Esophagus squamous epithelium (tissue), 5 donors: ENCODE measurements at regions not wholly inside any gene's neighbourhood (a gene's known extent, or its start where the extent isn't known, plus 50 kb on each side); places are given as distances from the start of the nearest gene placed in this dataset.

Experiments used
- DNase-seq: peaks from one replicate; lab custom pipeline; 2025; lab: John Stamatoyannopoulos, UW
- H3K27ac ChIP-seq, 4 donors: fragments of 200-600 bp; sonication (generic); one replicate each; pipeline ENCODE4 v1.5.1; 2016 to 2019; ENCODE audit warnings: mild to moderate bottlenecking in 1 of 4
- H3K27me3 ChIP-seq, 4 donors: fragments of 200-600 bp; sonication (generic); 1 replicate in 3 of 4; 2 replicates in 1 of 4; pipeline versions ENCODE4 v1.5.1 to v1.6.0; 2017 to 2021; ENCODE audit warnings: antibody characterized with exemption in 1 of 4
- H3K36me3 ChIP-seq, 3 donors: fragments of 200-600 bp; sonication (generic); one replicate each; pipeline ENCODE4 v1.5.1; 2016 to 2019
- H3K4me1 ChIP-seq, 3 donors: fragments of 200-600 bp; sonication (generic); one replicate each; pipeline ENCODE4 v1.5.1; 2017 to 2019
- H3K4me3 ChIP-seq, 4 donors: fragments of 200-600 bp; sonication (generic); 1 replicate in 3 of 4; 2 replicates in 1 of 4; pipeline ENCODE4 v1.5.1; 2016 to 2019; ENCODE audit warnings: mild to moderate bottlenecking in 2 of 4, moderate library complexity in 1 of 4
- H3K9me3 ChIP-seq, 3 donors: fragments of 200-600 bp; sonication (generic); one replicate each; pipeline ENCODE4 v1.5.1; 2016 to 2019
- POLR2A ChIP-seq, 4 donors: fragments of 450-650 bp; IDR thresholded peaks; one replicate each; pipeline ENCODE4 v1.6.1; 2017; ENCODE audit warnings: antibody characterized with exemption in 4 of 4, mild to moderate bottlenecking in 4 of 4, moderate library complexity in 3 of 4
- WGBS, 2 donors: methylation state at CpG; one replicate each; pipeline ENCODE4 v1.1.5; 2018; 5-methylcytosine and 5-hydroxymethylcytosine counted together
- intact Hi-C: fragments of 100-400 bp; cut with DNase I; formaldehyde crosslinking; loops from one replicate; pipeline ENCODE4 v1.15.0; 2022
- TF ChIP-seq, protein P1 (sequence below), 6 experiments: fragments of 450-650 bp in 4 of 6; fragments of 200-600 bp in 2 of 6; sonication (generic) in 2 of 6; IDR thresholded peaks; one replicate each; pipeline ENCODE4 v1.5.1; 2016 to 2019; ENCODE audit warnings: antibody characterized with exemption in 6 of 6, mild to moderate bottlenecking in 4 of 6, moderate library complexity in 4 of 6
- donor health status: DM: yes; HTN: yes; CAD: no.

DNA sequence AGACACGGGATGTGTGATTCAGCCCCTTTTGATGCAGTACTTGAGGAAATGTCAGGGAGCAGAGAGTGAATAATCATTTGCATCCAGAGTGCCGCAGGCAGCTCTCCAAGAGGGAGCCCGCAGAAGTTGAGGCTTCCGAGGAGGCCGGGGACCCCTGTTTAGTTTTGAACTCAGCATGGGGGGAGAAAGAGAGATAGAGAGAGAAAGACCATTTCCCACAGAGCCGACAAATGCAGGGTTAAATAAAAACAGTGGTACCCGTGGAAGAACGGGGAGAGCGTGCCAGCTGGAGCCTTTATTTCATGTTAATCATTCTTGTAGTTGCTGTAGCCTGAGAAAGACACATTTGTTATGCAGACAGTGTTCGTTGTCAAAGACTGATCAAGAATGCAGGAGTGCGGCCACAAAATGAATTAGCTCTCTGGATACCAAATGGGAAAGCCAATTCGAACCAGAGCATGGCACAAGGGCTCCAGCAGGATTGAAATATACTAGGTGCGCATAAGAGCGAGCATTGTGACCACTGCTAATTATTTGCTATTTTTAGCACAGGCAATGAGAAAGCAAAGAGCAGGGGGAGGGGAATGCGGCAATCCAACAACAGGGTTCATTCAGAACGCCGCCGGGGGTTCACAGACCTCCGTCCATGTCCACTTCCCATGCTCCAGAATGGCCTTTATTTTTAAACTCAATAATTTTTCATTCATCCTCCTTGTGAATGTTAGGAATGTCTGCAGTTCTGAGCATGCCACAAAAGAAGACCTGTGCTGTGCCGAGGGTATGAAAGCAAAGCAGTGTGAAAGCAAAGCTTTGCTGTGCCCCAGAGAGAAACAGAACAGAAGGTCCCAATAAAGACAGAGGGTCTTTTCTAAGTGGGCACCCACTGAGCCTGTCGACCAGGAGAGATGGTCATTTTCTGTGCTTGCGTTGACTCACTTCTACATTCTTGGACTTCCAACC is 243.9 kb upstream of the VCX3A start:
- no peak overlapping the region for H3K4me3 ChIP-seq
- TF ChIP-seq, protein P1, sequence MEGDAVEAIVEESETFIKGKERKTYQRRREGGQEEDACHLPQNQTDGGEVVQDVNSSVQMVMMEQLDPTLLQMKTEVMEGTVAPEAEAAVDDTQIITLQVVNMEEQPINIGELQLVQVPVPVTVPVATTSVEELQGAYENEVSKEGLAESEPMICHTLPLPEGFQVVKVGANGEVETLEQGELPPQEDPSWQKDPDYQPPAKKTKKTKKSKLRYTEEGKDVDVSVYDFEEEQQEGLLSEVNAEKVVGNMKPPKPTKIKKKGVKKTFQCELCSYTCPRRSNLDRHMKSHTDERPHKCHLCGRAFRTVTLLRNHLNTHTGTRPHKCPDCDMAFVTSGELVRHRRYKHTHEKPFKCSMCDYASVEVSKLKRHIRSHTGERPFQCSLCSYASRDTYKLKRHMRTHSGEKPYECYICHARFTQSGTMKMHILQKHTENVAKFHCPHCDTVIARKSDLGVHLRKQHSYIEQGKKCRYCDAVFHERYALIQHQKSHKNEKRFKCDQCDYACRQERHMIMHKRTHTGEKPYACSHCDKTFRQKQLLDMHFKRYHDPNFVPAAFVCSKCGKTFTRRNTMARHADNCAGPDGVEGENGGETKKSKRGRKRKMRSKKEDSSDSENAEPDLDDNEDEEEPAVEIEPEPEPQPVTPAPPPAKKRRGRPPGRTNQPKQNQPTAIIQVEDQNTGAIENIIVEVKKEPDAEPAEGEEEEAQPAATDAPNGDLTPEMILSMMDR (IDR thresholded peaks at IDR 0.05), result no peak
- no peak for TF ChIP-seq POLR2A (IDR thresholded peaks at IDR 0.05)
- 28 to 39% methylated on average over 15 to 21 of the region's 22 CpGs for WGBS, 2 donors
- no peaks in the 10 kb centered on the region for H3K36me3 ChIP-seq
- no peaks in the 10 kb centered on the region for H3K9me3 ChIP-seq
- intact Hi-C loops, result no loop called here
- DNase-seq, result no peak
- no peaks in the 10 kb centered on the region for H3K27me3 ChIP-seq
- no peak overlapping the region for H3K27ac ChIP-seq
- no peaks in the 10 kb centered on the region for H3K4me1 ChIP-seq

DNA sequence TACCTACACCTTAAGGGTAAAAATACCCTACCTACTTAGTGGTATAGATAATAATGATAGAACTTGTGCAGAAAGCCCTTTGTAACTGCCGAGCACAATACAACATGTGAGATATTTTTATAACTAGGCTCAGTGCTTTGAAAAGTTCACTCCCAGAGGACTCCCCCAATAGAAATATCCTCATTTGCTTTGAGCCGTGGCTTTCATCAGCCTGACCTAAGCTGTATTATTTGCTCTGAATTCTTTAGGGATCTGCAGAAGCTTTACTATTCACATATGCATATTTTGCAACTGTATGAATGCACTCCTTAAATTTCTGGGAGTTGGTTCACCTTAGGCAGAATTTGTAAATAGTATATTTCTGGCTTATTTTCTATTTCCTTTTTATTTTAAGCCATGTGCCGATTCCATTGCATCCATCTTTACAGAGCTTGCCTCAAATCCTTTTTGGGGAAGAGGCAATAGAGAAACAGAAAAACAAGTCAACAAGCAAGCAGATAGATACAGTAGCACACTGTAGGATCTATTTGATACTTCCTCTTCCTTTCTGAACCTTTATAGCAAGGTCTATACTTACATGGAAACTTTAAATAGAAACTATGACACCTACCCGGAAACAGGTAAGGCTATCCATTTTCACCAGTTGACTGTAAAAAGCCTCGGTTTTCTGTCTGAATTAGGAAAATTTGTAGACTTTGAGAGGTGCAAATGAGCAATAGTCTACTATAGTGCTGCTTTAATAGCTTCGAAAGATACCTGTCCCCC is 242.5 kb upstream of the VCX3A start:
- no peak for TF ChIP-seq POLR2A (IDR thresholded peaks at IDR 0.05)
- TF ChIP-seq, protein P1 (IDR thresholded peaks at IDR 0.05), result no peak
- intact Hi-C loops, result no loop called here

DNA sequence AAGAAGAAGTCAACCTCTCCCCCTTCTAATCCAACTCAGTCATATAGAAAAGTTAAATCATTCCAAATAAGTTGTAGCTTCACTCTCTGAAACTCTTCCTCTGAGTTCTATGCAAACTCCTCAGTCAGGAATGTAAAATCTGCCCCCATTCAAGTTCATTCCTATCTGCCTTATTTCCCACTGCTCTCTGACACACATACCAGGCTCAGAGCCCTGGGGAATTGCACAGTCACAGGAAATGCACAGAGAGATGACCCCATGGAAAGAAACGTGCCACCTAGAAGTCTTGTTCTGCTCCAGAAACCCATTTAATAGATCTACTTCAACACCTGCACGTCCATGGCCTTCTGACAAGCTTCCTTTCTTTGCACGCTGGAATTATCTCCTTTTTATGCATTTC is 236.0 kb upstream of the VCX3A start:
- no peaks in the 10 kb centered on the region for H3K9me3 ChIP-seq
- H3K27me3 ChIP-seq, result no peaks in the 10 kb centered on the region
- H3K36me3 ChIP-seq, result no peaks in the 10 kb centered on the region
- no peak for DNase-seq
- no peaks in the 10 kb centered on the region for H3K4me1 ChIP-seq
- 75 to 86% methylated on average over 2 to 3 of the region's 3 CpGs for WGBS, 2 donors
- H3K27ac ChIP-seq, result no peak overlapping the region
- H3K4me3 ChIP-seq, result no peak overlapping the region
- no peak for TF ChIP-seq POLR2A (IDR thresholded peaks at IDR 0.05)
- TF ChIP-seq, protein P1 (IDR thresholded peaks at IDR 0.05), result no peak
- intact Hi-C loops, result no loop called here

More for the DNA sequence above, 242.5 kb upstream of the VCX3A start:
- Histone ChIP-seq H3K27me3 (no peaks in the 10 kb centered on the region), H3K27ac (no peak overlapping the region), H3K4me1 (no peaks in the 10 kb centered on the region), H3K4me3 (no peak overlapping the region), H3K36me3 (no peaks in the 10 kb centered on the region), H3K9me3 (no peaks in the 10 kb centered on the region)
- DNase-seq, result no peak
- 62 to 78% methylated on average over 6 of the region's 6 CpGs for WGBS, 2 donors

DNA sequence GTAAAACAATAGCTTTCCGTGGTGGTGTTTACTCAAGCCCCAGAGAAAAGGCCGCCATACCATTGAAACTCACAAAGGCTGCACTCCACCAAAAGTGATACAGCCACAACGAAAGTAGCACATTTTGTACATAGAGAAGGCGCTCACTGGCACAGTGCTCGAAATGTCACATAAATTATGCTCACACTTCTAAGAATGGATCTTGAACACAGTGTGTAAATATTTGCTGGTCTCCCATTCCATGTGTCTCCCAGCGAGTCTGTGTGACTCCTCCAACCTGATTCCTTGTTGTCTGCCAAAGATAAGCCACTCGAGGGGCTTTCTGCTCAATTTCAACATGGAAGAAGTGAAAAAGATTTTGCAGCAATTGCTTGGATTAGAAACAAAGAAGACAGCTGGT is 234.0 kb upstream of the VCX3A start:
- TF ChIP-seq, protein P1 (IDR thresholded peaks at IDR 0.05), result no peak
- TF ChIP-seq POLR2A (IDR thresholded peaks at IDR 0.05), result no peak
- H3K4me3 ChIP-seq, result no peak overlapping the region
- H3K9me3 ChIP-seq, result no peaks in the 10 kb centered on the region
- no peaks in the 10 kb centered on the region for H3K36me3 ChIP-seq
- intact Hi-C loops, result no loop called here
- no peak overlapping the region for H3K27ac ChIP-seq
- 76 to 77% methylated on average over 5 to 7 of the region's 7 CpGs for whole genome bisulfite sequencing, 2 donors
- DNase-seq, result no peak
- H3K27me3 ChIP-seq, result no peaks in the 10 kb centered on the region
- no peaks in the 10 kb centered on the region for H3K4me1 ChIP-seq

DNA sequence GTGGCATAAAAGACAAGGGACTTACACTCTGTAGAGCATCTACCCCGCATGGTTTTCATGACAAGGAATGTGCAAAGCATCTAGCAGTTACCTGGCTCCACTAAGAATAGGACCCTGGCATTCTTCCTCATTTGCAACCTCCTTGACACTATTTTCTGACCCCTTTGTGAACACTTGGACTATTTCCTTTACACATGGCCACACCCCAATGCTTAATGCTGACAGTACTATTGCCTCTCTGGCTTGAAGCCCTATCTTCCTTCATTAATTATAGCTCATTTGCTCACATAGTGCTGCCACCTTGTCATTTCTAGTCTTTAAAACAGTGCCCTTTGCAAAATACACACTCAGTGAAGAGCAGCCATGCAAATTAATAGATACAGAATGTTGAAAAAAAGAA is 226.3 kb upstream of the VCX3A start:
- intact Hi-C loops, result no loop called here
- WGBS, 2 donors, result 94% methylated on average over 1 of the region's 1 CpG; no CpG with 5 or more reads in 1 of the 2 donors
- Histone ChIP-seq H3K27me3 (no peaks in the 10 kb centered on the region), H3K4me3 (no peak overlapping the region), H3K27ac (no peak overlapping the region), H3K4me1 (no peaks in the 10 kb centered on the region), H3K9me3 (no peaks in the 10 kb centered on the region), H3K36me3 (no peaks in the 10 kb centered on the region)
- TF ChIP-seq POLR2A (IDR thresholded peaks at IDR 0.05), result no peak
- TF ChIP-seq, protein P1 (IDR thresholded peaks at IDR 0.05), result no peak
- DNase-seq, result no peak
